Ureter (tissue), 1 donor: ENCODE measurements at regions not wholly inside any gene's neighbourhood (a gene's known extent, or its start where the extent isn't known, plus 50 kb on each side); places are given as distances from the start of the nearest gene placed in this dataset.

Experiments used
- DNase-seq: peaks from one replicate; pipeline ENCODE4 v3.0.0-alpha.2; 2020; ENCODE audit warnings: low spot score
- donor health status: DM: yes; HTN: yes; CAD: no.

DNA sequence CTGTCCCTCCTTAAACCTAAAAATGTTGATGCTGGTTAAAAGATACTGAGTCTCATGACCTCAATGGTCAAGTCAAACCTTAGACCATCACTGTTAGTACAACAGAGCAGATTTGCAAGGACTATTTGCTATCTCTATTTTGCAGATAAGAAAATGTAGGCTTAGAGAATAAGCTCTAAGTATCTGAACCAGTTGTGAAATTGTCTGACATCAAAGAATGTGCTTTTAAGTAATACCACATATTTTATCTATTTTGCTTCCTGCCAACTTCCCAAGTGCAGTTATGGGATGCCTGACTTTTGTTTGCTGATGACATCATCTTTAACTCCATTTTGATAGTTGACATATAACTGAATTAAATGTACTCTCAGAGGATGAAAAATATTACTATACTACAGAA, 83.6 kb upstream of the TMEM106B start:
- no peak for DNase-seq

DNA sequence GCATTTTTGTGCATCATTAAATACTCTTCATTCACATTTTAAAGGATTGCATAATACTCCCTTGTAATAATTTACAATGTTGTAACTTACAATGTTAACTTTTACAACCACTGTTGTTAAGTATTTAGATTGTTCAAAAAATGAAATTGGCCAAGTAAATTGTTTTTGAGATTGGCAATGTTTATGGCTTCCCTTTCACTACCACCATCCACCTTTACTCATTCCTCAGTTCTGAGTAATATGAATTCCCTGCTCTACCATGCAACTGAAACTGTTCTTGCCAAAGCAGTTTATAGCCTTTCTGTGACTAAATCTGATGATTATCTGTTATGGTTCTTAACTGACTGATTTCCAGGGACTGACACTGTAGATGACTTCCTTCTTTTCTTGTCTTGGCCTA, 80.5 kb upstream of the TMEM106B start:
- no peak for DNase-seq

DNA sequence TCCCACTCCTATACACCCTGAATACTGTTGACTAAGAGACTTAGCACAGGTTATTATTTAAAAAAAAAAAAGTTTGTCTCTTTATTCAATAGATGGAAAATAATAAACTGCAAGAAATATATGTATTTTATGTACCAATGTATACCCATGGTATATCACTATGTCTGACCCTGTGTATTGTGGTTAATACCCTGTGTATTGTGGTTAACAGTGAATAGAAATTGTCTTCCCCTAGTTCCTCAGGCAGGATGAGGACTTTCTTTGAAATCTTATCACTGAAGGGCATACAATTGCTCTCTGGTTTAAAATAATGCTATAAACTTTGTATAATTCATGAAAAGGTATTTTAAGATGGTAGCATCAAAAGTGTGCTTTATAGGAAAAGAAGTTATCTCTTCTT, 80.0 kb upstream of the TMEM106B start:
- no peak for DNase-seq

DNA sequence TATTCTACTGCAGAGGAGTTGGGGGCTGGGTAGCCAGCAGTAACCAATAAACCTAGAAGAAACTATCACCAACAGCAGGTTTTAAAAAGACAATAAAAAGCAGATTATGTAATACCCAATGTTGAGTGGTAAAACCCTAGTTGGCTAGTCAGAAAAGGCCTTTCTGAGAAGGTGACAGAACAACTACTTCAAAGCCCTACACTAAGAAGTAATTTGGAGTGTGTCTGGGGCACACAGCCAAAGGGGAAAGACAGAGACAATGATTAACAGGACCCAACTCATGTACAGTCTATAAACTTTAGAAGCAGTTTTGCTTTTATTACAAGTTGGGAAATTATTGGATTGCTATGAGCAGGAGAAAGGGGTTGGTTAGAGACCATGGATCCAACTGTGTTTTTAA, 77.2 kb upstream of the TMEM106B start:
- DNase-seq: no peak

DNA sequence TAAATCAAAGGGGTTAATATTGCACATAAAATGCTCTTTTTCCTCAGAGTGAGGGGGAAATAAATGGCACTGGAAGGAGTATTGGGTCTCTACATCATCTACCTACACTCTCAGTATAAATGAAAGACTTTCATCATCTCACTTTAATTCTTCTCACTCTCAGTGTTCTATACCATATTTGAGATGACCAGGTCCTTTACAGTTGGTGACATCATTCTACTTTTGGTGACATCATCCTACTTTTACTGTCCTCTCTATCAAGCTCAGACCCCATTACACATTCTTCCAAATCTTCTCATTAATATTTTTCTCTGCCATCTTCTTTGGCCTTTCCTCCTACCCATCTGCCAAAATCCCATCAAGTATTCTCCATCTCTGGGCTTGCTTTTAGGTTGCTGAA, 74.6 kb upstream of the TMEM106B start:
- no peak for DNase-seq

DNA sequence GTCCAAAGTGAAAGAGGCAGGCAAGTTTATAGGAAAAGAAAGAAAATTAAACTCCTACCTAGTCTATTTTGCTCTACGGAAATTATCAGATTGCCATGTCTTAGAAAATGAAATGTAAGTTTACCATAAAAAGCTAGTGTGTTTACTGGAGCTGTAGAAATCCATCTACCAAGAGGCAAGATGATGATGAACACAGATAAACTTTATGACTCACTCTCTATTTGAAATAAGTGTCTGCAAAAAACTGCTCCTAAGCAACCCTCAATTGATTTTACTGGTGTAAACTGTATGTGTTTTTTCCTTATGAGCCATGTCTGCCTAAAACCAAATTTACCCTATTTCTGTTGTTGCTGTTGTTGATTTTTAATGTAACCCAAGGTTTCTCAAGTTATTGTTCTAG, 73.8 kb upstream of the TMEM106B start:
- DNase-seq: no peak

DNA sequence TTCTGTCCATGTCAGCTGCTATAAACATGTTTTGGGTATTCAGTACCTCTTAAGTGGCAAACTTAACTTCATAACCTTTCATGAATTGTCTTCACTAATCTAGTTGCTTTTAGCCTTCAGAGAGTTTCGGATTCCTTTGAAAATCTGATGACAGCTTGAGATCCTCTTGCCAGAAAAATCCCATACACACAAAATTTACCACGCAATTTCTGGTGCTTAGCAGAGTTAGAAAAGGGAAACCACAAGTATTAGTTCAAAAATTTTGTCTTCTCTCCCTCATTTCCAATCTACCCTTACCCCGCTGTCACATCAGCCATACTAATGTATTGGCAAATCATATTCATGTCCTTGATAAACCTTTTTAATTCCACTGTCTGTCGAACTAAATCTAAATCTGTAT, 72.7 kb upstream of the TMEM106B start:
- no peak for DNase-seq

DNA sequence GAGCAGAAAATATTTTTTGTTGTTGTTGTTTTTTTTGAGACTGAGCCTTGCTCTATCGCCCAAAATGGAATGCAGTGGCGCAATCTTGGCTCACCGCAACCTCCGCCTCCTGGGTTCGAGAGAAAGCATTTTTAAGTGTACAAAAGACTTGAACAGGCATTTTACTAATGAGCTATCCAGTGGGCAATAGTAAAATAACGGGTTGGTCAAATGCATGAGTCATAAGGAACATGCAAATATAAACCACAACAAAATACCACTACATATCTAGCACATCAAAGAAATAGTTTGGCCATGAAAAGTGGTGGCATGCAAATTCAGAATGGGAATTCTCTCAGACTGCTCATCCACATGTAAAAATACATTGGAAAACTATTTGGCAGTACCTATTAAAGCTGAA, 71.7 kb upstream of the TMEM106B start:
- no peak for DNase-seq

DNA sequence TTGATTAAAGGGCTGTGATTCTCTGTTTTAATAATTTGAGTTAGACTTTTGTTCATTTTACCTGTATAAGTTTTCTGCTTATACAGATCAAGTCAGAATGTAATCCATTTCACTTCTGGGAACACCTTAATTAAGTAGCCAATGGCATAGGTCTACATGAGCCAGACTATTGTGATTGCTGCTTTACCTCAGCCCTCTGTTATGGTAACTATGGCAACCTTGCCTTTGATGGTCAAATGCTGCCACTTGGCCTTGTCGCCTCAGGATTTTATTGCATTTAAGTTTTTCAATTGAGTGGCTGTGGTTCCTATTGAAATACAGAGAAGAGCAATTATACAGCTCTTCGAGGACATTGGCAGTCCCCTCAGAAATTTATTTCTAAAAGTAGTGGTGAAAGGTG, 64.3 kb upstream of the TMEM106B start:
- DNase-seq: no peak

DNA sequence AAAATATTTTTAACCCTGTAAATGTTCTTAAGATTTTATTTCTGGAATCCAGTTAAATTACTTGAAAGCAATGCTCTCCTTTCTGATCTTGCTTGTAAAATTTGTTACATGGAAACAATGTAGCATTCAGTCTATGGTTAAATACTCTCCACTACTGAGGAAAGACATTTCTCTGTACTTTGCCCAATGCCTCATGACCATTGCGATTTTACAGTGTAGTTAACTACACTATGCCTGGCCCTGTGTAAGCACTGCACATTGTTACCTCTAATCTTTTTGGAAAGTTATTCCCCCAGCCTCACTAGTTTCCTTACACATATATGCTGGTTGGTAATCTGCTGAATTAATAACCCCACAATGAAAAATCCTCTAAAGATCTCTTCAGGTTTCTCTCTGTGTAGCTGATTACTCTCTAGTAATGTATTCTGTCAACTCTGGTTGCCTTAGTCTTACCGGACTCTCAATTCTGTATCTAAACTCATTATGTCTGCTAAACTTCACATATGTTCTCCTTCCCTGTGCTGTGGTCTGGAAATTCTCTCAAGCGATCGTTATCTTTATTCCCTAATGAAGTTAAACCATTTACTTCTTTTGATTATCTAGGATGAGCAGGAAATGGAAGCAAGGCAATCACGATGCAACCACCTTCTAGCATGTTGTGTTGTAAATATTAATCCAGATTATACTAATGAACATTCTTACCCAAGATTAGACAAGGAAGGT, 58.7 kb upstream of the TMEM106B start:
- DNase-seq: no peak

- no peak for DNase-seq
Observed at GRCh38 chr7:12154119-12154518, 57.0 kb upstream of the TMEM106B start.

DNA sequence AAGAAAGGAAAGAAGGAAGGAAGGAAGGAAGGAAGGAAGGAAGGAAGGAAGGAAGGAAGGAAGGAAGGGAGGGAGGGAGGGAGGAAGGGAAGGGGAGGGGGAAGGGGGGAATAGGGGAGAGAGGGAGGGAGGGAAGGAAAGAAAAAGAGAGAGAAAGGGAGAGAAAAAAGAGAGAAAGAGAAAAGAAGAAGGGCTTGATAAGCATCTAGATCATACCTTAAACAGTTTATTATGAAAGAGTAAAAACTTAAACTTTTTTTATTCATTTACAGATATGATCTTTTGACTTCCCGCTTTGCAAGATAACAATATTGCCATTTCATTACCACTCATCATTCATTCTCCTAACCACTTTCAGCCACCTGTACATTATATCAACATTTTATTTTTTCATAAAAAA, 53.6 kb upstream of the TMEM106B start:
- DNase-seq: no peak

- no peak for DNase-seq
Observed at GRCh38 chr7:12158334-12159060, 52.6 kb upstream of the TMEM106B start.

DNA sequence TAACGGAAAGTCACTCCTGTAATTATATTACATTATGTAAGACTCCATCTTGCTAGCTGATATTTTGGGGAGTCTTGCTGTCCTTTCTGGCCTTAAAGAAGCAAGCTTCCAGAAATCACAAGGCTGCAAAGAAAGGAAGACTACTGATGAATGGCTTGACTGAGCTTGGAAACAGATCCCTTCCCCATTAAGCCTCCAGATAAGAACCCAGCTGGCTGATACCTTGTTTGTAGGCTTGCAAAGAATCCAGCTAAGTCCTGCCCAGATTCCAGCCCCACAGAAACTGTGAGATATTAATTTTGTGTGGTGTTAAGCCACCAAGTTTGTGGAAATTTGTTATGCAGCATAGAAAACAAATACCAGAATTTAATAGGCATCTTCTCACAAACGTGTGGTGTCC, 49.9 kb upstream of the TMEM106B start:
- no peak for DNase-seq
